Activated CD4-positive, alpha-beta T cell treated with anti-CD3 and anti-CD28 coated beads, Interleukin-2, amount 10 ng/mL, durations not matched to agents 7 days and 5 days (primary cell): ENCODE measurements at regions not wholly inside any gene's neighbourhood (a gene's known extent, or its start where the extent isn't known, plus 50 kb on each side); places are given as distances from the start of the nearest gene placed in this dataset.

Source experiments
- CTCF ChIA-PET: fragments of 350-600 bp; sonication (Branson Sonifier 250); formaldehyde crosslinking; loops from one replicate; lab custom pipeline; 2021; ENCODE audit warnings: antibody characterized with exemption; lab: Charles Lee
- POLR2A ChIA-PET: fragments of 350-600 bp; sonication (Branson Sonifier 250); formaldehyde crosslinking; loops from one replicate; lab custom pipeline; 2021; ENCODE audit warnings: antibody characterized with exemption; lab: Charles Lee
- DNase-seq: peaks from one replicate; pipeline ENCODE4 v3.0.0-alpha.2; 2020
- H3K27ac Mint-ChIP-seq: one replicate; pipeline ENCODE4 v1.8.0; 2021; ENCODE audit warnings: mild to moderate bottlenecking, moderate library complexity, mixed read lengths
- H3K27me3 Mint-ChIP-seq: one replicate; pipeline ENCODE4 v1.8.0; 2021; ENCODE audit warnings: mixed read lengths
- H3K36me3 Mint-ChIP-seq: one replicate; pipeline ENCODE4 v1.8.0; 2021; ENCODE audit warnings: low read depth, mixed read lengths
- H3K4me1 Mint-ChIP-seq: one replicate; pipeline ENCODE4 v1.8.0; 2021; ENCODE audit warnings: mixed read lengths
- H3K4me3 Mint-ChIP-seq: one replicate; pipeline ENCODE4 v1.8.0; 2021; ENCODE audit warnings: mild to moderate bottlenecking, moderate library complexity, mixed read lengths
- H3K9me3 Mint-ChIP-seq: one replicate; pipeline ENCODE4 v1.8.0; 2021; ENCODE audit warnings: mixed read lengths

DNA sequence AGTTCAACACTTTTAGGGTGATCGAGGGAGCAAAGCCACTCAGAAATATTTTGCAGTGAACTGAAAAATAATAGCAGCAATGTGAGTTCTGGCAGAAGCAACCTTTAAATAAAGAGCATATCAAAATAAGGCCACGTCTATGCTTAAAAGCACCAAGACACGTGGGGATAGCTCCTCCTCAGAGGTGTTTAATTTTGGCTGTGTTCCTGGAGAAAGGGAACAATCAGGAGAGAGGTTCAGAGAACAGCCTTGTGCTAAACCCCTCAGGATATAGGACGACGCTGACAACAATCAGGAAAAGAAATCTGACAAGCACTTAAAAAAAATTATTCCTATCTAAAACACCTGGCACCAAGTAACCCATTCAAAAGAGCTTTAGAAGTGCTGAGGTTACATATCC, 471.9 kb upstream of the CELF2 start:
- Mint-ChIP-seq H3K36me3 (no peaks in the 10 kb centered on the region), H3K27me3 (no peaks in the 10 kb centered on the region), H3K27ac (no peak overlapping the region), H3K4me1 (no peaks in the 10 kb centered on the region), H3K9me3 (no peaks in the 10 kb centered on the region), H3K4me3 (no peak overlapping the region)
- ChIA-PET CTCF (no interaction called here), POLR2A (no interaction called here)
- DNase-seq = no peak

DNA sequence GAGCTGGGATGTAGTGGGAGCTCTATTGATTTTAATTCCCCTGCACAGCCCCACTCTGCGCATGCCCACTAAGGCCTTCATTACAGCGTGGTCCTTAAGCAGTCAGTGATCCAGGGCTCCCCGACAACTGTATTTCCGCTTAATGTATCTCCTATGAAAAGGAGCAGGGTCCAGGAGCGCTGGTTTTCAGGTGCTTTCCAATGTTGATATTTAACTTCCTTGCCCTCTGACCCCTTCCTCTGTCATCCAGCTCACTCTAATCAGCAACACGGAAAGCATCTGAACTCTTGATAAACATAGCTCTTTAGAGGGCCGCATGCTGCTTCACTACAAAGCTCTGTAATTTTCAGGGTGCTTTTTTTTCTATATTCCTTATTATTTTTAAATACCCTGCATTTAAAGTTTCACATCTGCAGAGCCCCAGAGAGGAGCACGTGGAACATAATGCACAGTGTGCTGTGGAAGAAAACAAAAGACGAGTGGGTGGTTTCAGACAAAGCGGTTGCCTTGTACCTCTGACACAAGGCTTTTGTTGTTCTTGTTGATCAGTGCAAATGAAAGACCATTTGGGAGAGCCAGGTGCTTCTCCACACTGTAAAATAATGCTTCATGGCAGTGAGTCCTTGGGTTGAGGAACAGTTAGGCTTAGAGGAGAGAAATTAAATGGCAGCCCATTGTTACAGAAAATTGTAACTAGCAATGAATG, 465.9 kb upstream of the CELF2 start:
- Mint-ChIP-seq H3K4me3 (no peak overlapping the region), H3K36me3 (no peaks in the 10 kb centered on the region), H3K4me1 (no peaks in the 10 kb centered on the region), H3K27me3 (no peaks in the 10 kb centered on the region), H3K27ac (no peak overlapping the region), H3K9me3 (no peaks in the 10 kb centered on the region)
- ChIA-PET POLR2A (no interaction called here), CTCF (interaction anchor here (1.0 kb wide), 1 partner anchor 26 kb away, joined by 3 read pairs; no protein-coding TSS in a partner anchor)
- no peak for DNase-seq

DNA sequence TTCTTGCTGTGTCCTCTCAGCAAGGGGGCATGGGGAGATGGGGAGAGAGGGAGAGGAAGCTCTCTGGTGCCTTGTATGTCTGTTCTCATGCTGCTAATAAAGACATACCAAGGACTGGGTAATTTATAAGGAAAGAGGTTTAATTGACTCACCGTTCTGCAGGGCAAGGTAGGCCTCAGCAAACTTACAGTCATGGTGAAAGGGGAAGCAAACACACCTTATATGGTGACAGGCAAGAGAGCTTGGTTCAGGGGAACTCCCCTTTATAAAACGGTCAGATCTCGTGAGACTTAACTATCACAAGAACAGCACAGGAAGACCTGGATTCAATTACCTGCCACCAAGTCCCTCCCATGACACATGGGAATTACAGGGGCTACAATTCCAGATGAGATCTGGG, 464.7 kb upstream of the CELF2 start:
- POLR2A ChIA-PET = no interaction called here
- Mint-ChIP-seq H3K9me3 (no peaks in the 10 kb centered on the region), H3K4me1 (no peaks in the 10 kb centered on the region), H3K27me3 (no peaks in the 10 kb centered on the region), H3K4me3 (no peak overlapping the region), H3K36me3 (no peaks in the 10 kb centered on the region), H3K27ac (no peak overlapping the region)
- no peak for DNase-seq
- CTCF ChIA-PET = interaction anchor here (1.0 kb wide), 1 partner anchor 27 kb away, joined by 3 read pairs; no protein-coding TSS in a partner anchor

DNA sequence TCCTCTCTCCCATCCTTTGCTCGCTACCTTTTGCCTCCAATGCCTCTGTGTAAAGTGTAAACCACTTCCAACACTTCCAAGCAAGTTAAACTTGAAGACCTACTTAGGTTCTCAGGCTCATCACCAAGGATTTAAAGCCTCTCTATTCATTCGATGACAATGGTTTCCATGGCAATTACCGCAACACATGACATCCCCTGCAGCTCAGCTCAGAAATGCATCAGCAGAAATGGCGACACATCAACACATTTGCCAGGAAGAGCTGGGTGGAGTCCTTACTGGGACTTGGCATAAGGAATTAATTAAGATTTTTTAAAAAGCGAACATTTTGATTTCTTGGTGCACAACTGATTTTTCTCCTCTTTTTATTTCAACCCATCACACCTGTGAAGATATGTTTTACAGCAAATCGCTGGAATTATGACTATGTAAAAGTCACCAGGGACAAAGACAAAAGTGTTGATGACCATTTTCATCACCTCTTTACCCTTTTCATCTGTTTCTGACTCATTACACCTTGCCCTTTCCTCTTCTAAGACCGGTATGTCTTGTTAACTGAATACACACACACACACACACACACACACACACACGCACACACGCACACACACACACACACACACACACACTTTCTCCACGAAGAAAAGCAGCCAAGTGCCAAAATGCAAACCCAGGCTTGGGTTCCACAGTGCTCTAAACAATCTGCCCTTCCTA, 453.4 kb upstream of the CELF2 start:
- no peak for DNase-seq
- Mint-ChIP-seq H3K4me1 (no peaks in the 10 kb centered on the region), H3K27ac (no peak overlapping the region), H3K27me3 (peaks cover 4% of the 10 kb centered on the region), H3K9me3 (peaks cover 2% of the 10 kb centered on the region), H3K36me3 (no peaks in the 10 kb centered on the region), H3K4me3 (no peak overlapping the region)
- POLR2A ChIA-PET = no interaction called here
- CTCF ChIA-PET = no interaction called here

DNA sequence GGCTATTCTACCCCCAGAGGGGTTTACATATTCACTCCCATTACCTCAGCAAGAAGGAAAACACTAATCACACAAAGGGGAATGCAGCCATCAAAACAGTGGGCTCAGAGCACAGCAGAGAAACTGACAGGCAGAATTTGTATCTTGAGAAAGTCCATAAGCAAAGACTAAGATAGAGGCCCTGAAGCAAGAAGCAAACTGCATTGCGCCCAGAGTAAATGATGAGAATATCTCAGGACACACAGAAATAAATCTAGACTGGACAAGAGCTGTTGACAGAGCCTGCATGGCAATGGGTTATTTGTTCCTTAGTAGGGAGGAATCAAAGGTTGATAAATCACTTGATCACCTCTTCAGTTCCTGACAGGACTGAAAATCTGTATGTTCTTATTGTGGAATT, 440.7 kb upstream of the CELF2 start:
- no peak for DNase-seq
- Mint-ChIP-seq H3K9me3 (no peaks in the 10 kb centered on the region), H3K27me3 (peaks cover 7% of the 10 kb centered on the region), H3K27ac (no peak overlapping the region), H3K4me3 (no peak overlapping the region), H3K4me1 (no peaks in the 10 kb centered on the region), H3K36me3 (no peaks in the 10 kb centered on the region)
- CTCF ChIA-PET = no interaction called here
- POLR2A ChIA-PET = no interaction called here

DNA sequence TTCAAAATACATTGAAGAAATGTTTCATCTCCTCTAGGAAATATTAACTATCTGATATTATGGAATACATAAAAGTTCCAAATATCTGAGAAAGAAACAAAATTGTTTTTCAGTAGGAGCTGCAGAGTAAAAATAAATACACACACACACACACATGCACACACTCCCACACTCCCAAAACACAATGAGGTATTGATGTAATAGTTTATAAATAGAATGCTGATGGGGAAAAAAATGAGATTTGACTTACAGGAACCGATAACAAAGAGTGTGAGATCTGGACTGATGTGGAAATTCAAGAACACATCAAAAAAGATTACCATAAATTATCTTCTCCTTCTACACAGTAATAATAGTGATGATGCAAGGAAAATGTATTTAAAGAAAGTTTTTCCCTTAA, 438.0 kb upstream of the CELF2 start:
- no peaks in the 10 kb centered on the region for H3K4me1 Mint-ChIP-seq
- CTCF ChIA-PET = no interaction called here

DNA sequence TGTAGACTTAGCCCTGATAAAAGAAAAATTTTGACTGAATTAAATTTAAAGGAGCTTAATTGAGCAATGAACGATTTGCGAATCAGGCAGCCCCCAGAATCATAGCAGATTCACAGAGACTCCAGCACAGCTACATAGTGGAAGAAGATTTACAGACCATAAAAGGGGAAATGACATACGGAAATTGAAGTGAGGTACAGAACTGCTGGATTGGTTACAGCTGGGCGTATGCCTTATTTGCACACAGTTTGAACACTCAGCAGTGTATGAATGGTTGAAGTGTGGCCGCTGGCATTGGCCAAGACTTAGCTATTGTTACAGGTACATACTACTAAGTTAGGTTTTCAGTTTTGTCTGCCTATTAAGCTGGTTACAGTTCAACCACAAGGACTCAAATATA, 433.5 kb upstream of the CELF2 start:
- Mint-ChIP-seq H3K36me3 (no peaks in the 10 kb centered on the region), H3K27me3 (no peaks in the 10 kb centered on the region), H3K4me1 (no peaks in the 10 kb centered on the region), H3K27ac (no peak overlapping the region), H3K4me3 (no peak overlapping the region), H3K9me3 (no peaks in the 10 kb centered on the region)
- CTCF ChIA-PET = no interaction called here
- POLR2A ChIA-PET = no interaction called here
- DNase-seq = no peak

More for the DNA sequence above, 438.0 kb upstream of the CELF2 start:
- Mint-ChIP-seq H3K27ac (no peak overlapping the region), H3K36me3 (no peaks in the 10 kb centered on the region), H3K4me3 (no peak overlapping the region), H3K9me3 (no peaks in the 10 kb centered on the region), H3K27me3 (no peaks in the 10 kb centered on the region)
- POLR2A ChIA-PET = no interaction called here
- DNase-seq = no peak

DNA sequence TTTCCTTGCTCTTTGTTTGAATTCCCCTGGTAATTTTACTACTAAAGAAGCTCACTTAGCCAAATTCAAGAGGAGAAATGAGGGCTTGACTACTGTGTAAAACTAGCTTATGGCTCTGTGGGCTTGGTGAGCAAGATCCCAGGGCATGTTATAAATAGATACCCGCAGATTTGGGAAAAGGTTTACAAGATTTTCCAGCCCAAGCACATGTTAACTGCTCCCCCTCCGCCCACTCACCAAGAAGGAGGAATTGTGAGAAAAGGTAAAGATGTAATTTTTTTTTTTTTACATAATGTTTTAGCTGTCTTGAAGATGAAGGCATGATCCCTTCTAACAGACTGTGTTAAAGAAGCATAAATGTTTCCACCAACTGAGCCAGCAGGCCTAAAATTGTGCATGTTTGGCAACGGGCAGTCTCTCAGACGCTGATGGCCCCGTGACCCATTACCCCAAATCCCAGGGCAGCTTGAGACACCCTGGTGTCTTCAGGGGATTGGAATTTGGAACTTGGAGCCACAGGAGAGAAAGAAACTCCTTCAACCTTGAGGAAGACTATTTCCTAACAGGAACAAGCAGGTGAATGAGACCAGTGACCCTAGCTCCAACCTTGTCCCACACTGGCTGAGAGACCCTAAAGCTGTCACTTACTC, 429.8 kb upstream of the CELF2 start:
- CTCF ChIA-PET = no interaction called here
- POLR2A ChIA-PET = no interaction called here
- H3K4me1 Mint-ChIP-seq = no peaks in the 10 kb centered on the region
- no peak for DNase-seq
- no peaks in the 10 kb centered on the region for H3K27me3 Mint-ChIP-seq
- H3K36me3 Mint-ChIP-seq = no peaks in the 10 kb centered on the region
- H3K9me3 Mint-ChIP-seq = no peaks in the 10 kb centered on the region
- H3K4me3 Mint-ChIP-seq = no peak overlapping the region
- no peak overlapping the region for H3K27ac Mint-ChIP-seq

DNA sequence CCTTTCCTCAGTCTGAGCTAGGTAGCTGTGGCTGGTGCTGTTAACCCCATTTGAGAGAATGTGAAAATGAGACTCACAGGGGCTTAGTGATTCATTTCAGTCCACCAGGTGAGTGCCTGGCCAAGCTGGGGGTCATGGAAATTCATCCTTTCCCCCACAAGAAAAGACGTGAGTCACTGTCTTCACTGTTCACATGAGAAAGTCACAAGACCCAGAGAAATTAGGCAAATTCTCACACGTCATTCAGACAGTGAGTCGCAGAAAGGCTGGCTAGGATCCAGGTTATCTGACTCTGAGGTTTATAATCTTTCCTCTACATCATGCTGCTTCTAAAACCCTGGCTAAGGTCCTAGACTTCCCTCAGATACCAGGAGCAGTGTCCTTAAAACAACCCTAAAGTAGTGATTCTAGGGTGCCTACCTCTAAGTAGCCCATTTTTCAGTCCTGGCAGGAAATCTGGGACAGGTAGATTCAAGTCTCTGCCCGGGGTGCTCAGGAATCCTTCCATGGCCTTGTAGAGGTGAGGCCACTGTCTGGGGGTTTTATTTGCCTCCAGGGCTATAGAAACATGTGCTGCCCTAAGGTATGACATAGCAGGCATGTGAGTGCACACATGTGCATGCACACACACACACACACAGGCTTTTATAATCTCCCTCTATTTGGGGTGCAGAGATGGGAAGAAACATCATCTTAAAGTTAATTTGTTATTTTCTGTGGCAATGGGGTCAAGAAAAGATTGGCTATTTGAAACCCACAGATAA, 427.9 kb upstream of the CELF2 start:
- H3K9me3 Mint-ChIP-seq = no peaks in the 10 kb centered on the region
- H3K4me3 Mint-ChIP-seq = no peak overlapping the region
- no peaks in the 10 kb centered on the region for H3K36me3 Mint-ChIP-seq
- no peak overlapping the region for H3K27ac Mint-ChIP-seq
- peaks cover 3% of the 10 kb centered on the region for H3K27me3 Mint-ChIP-seq
- ChIA-PET POLR2A (no interaction called here), CTCF (no interaction called here)
- no peaks in the 10 kb centered on the region for H3K4me1 Mint-ChIP-seq
- DNase-seq = no peak

DNA sequence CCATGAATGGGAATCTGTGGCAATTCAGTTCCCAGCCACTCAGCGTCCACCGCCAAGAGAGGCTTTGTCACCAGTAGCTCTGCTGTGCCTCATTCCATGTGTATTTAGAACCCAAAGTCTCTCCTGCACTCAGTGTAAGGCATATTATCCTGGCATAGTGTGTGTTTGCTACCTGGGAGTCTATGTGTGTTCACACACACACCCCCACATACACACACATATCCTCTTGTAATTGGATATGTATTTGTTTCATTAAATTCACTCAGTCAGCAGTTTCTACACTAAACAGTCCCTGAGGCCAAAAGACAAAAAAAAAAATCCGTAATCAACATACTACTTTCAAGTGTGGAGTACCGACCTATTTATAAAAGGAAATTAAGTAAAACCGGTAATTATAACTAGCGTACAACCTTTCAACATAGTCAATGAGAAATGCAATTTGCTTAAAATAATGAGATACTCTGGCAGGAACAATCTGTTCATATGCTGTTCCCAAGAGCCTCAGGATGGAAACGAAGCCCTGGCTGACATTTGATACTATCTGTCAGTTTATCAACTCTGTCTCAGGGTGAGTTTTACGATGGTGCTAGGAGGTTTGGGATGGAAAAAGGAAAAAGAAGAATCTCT, 425.8 kb upstream of the CELF2 start:
- DNase-seq = no peak
- no peaks in the 10 kb centered on the region for H3K36me3 Mint-ChIP-seq
- no peaks in the 10 kb centered on the region for H3K4me1 Mint-ChIP-seq
- peaks cover 3% of the 10 kb centered on the region for H3K27me3 Mint-ChIP-seq
- no peak overlapping the region for H3K27ac Mint-ChIP-seq
- CTCF ChIA-PET = no interaction called here
- no peak overlapping the region for H3K4me3 Mint-ChIP-seq
- POLR2A ChIA-PET = no interaction called here
- H3K9me3 Mint-ChIP-seq = no peaks in the 10 kb centered on the region

DNA sequence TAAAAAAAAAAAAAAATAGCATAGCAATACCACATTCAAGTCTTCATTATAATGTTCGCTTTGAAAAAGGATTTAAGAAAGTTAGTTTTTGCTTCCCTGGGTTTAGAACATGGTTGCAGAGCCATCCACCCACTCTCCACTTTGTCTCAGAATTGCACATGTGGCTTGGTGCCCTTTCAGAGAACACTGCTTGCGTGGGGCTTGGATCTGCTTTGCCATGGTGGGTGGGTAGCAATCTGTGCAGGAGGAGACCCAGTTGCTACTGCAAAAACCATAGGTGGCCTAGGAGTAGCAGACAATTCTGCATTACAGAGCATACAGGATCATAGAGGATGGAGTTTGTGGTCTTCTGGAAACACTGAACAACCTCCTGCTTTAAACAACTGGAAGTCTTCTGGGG, 421.4 kb upstream of the CELF2 start:
- H3K9me3 Mint-ChIP-seq = no peaks in the 10 kb centered on the region
- no peaks in the 10 kb centered on the region for H3K4me1 Mint-ChIP-seq
- no peak overlapping the region for H3K27ac Mint-ChIP-seq
- no peak overlapping the region for H3K4me3 Mint-ChIP-seq
- H3K27me3 Mint-ChIP-seq = peaks cover 3% of the 10 kb centered on the region
- no peaks in the 10 kb centered on the region for H3K36me3 Mint-ChIP-seq
- DNase-seq = no peak
- CTCF ChIA-PET = interaction anchor here (0.5 kb wide), 1 partner anchor 1178 kb away, joined by 3 read pairs; no protein-coding TSS in a partner anchor
- POLR2A ChIA-PET = no interaction called here

DNA sequence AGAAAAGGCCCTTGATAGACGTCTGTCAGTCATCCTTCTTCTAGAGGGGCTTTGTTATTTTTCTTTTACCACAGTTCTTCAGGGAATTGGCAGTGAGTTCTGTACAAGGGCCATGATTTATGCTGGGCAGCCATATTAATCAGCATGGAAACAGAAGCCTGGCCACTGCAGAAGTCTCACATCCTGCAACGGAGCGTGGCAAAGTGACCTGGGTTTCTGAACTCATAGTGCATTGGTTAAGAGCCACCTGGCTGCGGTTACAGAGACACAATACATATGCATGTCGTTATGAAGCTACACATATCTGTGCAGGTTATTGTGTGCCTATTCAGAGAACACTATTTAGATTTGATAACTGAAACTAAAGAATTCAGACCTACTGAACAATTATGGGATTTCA, 419.4 kb upstream of the CELF2 start:
- ChIA-PET CTCF (no interaction called here), POLR2A (no interaction called here)
- no peak overlapping the region for H3K27ac Mint-ChIP-seq
- DNase-seq = no peak
- H3K36me3 Mint-ChIP-seq = no peaks in the 10 kb centered on the region
- peaks cover 2% of the 10 kb centered on the region for H3K27me3 Mint-ChIP-seq
- H3K9me3 Mint-ChIP-seq = no peaks in the 10 kb centered on the region
- H3K4me3 Mint-ChIP-seq = no peak overlapping the region
- no peaks in the 10 kb centered on the region for H3K4me1 Mint-ChIP-seq
